HG02759 (cell line): ENCODE measurements at regions not wholly inside any gene's neighbourhood (a gene's known extent, or its start where the extent isn't known, plus 50 kb on each side); places are given as distances from the start of the nearest gene placed in this dataset.

Source experiments
- ATAC-seq: cut with Tn5 transposase; IDR thresholded peaks from one replicate; pipeline ENCODE4 v1.9.1; 2021; ENCODE audit warnings: mild to moderate bottlenecking, moderate library complexity; ENCODE audit not compliant: unreplicated experiment

DNA sequence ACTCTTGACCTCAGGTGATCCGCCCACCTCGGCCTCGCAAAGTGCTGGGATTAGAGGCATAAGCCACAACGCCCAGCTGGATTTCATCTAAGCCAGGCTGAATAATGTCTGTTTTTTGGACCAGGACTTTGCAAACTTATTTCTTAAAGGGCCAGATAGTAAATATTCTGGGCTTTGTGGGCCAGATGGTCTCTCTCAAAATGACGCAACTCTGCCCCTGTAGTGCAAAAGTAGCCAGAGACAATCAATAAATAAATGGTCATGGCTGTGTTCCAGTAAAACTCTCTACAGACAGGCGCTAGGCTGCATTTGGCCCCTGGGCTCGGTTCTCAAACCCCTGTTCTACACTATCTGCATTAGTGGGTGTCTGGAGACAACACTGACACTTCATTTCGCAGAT lies 121.9 kb upstream of the CDH13 start:
- ATAC-seq = no peak

- ATAC-seq = no peak
Observed at GRCh38 chr16:82499302-82499701, 127.5 kb upstream of the CDH13 start.

DNA sequence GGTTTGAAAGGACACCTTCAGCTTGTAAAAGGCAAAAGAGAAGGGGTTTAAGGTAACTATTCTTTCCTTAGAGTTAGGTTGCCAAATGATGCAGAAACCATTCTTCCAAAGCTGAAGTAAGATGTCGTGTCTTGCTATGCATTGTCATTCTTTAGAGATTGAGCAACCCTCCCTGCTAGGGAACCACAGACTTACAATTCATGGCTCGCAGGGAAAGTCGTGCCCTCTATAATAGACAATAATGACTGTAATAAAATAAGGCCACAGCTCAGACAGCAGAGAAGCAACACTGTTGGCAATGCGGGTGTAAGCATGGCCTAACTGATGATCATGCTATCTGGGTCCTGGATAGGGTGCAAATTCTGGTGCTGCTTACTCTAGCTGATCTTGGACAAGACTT lies 129.6 kb upstream of the CDH13 start:
- ATAC-seq = no peak

GRCh38 chr16:82488460-82488859 lies 138.3 kb upstream of the CDH13 start:
- ATAC-seq = no peak

DNA sequence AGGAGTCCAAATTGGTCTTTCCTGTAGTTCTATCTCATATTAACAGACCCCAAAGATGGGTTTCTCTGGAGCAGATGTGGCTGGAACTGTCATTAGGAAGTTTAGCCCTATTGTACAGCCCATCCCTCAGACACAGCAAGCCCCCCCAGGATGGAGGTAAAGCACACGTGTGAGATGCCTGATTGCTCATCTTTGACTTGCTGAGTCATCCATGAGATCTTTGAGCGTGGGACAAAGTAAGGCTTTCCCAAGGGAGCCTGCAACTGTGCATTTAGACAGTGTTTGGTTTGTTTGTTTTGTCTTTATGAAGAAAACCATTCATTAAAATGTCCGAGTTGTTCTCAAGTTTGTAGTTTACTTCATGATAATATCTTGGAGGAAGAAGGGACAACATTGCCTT lies 145.3 kb upstream of the CDH13 start:
- ATAC-seq = no peak

GRCh38 chr16:82476786-82477185 lies 150.0 kb upstream of the CDH13 start:
- ATAC-seq = no peak

DNA sequence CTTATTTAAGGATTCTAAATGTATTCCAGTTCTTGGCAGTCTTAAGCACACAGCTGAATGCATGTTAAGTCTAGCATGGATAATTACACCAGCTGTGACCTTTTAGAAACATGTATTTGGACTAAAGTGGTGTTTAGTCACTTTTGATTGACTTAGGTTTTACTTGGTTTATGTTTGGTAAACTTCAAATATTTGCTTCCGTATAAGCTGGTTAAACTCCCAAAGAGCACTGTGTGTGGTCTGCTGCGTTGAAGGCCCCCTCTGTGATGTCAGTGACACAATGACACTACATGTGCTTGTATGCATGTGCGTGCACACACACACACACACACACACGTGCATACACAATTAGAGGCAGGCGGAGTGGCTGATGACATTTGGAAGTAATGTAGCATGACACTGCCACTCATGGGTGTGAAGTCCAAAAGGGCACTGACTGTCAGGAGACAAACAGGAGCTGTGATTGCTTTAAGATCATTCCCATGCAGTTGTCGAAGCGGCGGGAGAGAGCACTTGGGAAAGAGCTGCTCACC lies 156.1 kb upstream of the CDH13 start:
- ATAC-seq = no peak

DNA sequence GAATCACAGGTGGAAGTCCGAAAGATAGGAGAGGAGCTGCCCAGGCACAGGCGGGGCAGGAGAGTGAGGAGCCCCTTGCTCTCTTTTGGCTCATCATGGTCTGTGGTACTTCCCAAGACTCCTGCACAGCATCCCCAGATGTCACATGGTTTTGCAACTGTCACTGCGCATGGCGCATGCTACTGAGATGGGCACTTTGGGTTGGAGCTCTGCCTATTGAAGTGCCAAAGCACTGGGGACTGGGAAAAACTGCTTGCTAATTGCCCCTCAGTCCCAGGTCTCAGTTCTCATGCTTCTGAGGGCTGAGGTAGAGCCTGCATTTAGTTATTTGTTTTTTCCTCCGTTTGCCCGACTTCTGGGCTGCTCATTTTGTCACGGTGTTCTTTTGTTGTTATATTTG lies 156.8 kb upstream of the CDH13 start:
- no peak for ATAC-seq

DNA sequence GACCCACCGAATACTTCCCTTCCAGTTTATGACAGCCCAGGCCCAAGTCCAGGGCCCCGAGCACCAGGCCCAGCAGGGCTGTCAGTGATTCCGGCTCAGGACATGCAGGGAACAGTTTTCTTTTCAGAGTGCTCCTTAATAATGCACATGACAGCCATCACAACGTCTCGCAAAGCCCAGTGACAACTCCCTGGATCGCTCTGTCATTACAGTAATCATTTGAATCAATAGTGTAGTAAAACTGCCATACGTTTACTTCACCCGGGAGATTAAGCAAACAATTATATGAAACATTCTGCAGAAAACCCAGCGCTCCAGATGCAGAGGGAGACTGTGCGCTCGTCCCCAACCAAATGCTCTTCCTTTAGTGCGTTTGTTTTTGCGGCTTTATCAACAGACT lies 162.6 kb upstream of the CDH13 start:
- no peak for ATAC-seq

DNA sequence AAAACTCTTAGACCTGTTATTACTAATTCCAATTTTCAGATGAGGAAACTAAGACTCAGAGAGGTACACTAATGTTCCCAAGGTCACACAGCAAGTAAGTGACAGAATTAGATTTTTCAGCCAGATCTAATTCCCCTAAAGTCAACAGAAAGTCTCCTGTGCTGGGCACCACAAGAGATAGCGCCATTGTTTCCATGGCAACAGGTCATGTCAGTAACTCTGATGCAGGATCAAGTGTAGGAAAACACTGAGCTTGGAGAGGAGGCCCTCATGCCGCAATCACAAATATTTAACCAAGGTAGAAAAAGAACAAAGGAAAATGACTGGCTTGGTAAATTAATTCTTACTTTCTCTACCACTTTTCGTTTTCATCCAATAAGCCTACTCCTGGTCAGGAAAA lies 166.0 kb upstream of the CDH13 start:
- ATAC-seq = no peak

- no peak for ATAC-seq
Observed at GRCh38 chr16:82459580-82460256, 167.1 kb upstream of the CDH13 start.

GRCh38 chr16:82456683-82457082 lies 170.1 kb upstream of the CDH13 start:
- peak; percentile 72 for ATAC-seq

DNA sequence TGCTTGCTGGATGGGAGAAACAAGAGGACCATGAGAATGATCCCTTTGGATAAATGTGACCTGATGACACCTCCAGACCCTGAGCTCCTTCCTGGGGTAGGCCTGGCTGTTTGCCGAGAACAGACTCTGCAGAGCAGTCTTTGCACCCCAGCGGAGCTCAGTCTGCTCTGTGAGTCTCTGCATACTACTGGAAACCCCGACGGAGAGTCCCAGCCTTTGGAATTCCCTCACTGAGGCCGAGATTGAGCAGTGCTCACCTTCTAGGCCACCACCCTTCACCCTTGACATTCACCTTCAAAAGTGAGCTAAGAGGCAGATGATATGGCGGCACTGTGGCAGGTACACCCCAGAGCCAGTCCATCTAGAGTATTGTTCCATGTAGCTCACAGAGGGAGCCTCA lies 172.2 kb upstream of the CDH13 start:
- no peak for ATAC-seq

DNA sequence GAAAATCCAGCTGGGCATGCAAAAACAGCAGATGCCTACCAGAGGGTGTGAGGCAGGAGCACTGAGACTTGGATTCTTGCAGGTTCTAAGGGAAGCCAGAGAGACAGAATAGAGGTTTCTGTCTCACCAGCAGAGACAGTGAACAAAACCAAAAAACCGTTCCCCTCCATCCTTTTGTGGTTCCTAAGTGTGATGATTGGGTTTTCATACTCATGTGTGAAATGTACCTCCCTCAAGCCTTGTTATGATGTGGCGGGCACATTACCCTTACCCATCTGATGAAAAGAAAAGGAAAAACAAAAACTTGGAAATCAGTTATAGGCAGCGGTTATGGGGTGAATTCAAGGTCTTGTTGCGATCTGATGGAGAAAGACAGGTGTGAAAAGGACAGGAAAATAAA lies 172.6 kb upstream of the CDH13 start:
- no peak for ATAC-seq

DNA sequence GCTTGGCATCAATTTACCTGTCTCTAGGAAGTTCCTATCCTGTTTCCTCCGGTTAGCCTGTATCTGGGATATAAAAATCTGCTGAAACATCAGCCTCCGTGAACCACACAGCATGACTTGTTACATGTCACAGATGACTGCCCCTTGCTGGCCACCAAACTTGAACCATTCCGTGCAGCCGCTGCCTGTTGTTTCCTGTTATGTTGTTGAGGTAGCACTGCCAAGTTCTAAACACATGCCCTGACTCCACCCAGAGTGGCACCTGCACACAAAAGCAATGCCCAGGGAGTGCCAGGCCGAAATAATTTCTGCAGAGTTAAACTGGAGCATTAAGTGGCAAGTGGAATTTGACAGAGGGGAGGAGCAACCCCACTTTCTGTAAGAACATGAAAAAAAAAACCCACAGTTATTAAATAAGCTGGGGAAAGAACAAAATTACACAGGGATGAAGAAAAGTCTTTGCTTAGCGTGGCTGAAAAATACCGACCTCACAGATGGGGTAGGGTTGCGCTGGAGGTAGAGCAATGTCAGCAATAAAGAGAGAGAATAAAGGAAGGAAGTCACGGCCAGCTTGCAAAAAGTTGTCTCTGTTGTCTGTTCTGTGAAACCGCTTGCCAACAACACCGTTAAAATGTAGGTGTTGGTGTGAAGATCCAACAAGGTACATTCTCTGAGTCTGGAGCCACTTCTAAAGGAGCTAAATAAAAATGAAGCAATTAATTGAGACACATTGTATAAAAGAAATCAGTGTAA lies 174.6 kb upstream of the CDH13 start:
- ATAC-seq = no peak

- no peak for ATAC-seq
Observed at GRCh38 chr16:82451449-82451848, 175.3 kb upstream of the CDH13 start.

GRCh38 chr16:82440336-82440735 lies 186.4 kb upstream of the CDH13 start:
- ATAC-seq = no peak

DNA sequence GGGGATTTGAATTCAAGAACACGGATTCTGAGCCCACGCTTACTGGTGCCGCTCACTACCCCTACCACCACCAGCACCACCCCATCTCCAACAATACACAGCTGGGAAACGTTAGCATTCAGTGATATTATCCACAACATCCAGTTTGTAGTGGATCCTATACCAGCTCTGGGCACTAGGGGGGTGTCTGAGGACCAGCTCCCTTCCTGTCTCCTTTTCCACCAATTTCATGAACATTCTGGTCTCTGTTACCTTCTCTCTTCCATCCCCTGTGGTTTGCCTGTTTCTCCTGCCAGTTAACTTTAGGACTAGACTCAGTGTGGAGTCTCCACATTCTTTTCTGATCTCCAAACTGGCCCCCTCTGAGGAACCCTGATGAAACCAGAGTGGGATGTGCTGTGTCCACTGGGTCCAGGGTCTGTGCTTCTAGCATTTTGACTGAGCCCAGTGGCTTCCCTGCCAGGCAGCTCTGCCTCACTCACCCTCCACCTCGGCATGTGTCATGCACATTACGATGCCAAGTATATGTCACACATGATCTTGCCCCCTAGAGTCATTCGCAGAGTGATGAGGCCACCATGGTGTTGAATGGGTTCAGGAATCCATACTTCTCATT lies 187.0 kb upstream of the CDH13 start:
- no peak for ATAC-seq

- no peak for ATAC-seq
Observed at GRCh38 chr16:82433042-82433441, 193.7 kb upstream of the CDH13 start.

GRCh38 chr16:82432261-82432660 lies 194.5 kb upstream of the CDH13 start:
- no peak for ATAC-seq

- no peak for ATAC-seq
Observed at GRCh38 chr16:82425661-82426060, 201.1 kb upstream of the CDH13 start.

DNA sequence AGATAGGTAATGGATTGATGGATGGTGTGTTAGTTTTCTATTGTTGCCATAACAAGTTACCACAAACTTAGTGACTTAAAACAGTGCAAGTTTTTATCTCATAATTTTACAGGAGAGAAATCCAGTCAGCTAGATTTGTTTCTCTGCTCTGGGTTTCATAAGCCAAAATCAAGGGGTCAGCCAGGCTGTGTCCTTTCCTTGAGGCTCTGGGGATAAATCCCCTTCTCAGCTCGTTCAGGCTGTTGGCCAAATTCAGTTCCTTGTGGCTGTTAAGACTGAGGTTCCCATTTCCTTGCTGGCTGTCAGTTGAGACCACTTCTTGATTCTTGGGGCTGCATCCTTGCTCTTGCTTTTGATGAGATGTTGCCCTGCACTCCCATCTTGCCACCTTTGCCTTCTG lies 204.9 kb upstream of the CDH13 start:
- no peak for ATAC-seq
